ENCODE measurements at regions not wholly inside any gene's neighbourhood (a gene's known extent, or its start where the extent isn't known, plus 50 kb on each side); places are given as distances from the start of the nearest gene placed in this dataset.

DNA sequence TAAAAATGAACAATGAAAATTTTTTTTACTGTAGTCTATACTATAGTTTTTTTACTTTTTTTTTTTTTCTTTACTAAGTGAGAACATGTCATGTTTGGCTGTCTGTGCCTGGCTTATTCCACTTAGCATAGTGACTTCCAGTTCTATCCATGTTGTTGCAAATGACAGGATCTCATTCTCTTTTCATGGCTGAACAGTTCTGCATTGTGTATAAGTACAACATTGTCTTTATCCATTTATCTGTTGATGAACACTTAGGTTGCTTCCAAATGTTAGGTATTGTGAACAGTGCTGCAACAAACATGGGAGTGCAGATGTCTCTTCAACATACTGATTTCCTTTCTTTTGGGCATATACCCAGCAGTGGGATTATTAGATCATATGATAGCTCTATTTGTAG is 88.1 kb upstream of the CCDC90B start:
- TF ChIP-seq, protein P1, sequence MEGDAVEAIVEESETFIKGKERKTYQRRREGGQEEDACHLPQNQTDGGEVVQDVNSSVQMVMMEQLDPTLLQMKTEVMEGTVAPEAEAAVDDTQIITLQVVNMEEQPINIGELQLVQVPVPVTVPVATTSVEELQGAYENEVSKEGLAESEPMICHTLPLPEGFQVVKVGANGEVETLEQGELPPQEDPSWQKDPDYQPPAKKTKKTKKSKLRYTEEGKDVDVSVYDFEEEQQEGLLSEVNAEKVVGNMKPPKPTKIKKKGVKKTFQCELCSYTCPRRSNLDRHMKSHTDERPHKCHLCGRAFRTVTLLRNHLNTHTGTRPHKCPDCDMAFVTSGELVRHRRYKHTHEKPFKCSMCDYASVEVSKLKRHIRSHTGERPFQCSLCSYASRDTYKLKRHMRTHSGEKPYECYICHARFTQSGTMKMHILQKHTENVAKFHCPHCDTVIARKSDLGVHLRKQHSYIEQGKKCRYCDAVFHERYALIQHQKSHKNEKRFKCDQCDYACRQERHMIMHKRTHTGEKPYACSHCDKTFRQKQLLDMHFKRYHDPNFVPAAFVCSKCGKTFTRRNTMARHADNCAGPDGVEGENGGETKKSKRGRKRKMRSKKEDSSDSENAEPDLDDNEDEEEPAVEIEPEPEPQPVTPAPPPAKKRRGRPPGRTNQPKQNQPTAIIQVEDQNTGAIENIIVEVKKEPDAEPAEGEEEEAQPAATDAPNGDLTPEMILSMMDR (IDR thresholded peaks at IDR 0.05; ENCODE audit: poor library complexity, severe bottlenecking), result no peak
- TF ChIP-seq POLR2AphosphoS5 (IDR thresholded peaks at IDR 0.05), result peak; percentile 34
- TF ChIP-seq EZH2 (IDR thresholded peaks at IDR 0.05; ENCODE audit: borderline replicate concordance, insufficient read depth, low read length, poor library complexity, severe bottlenecking), result no peak
- peak; percentile 31 for TF ChIP-seq EP300 (conservative IDR thresholded peaks at IDR 0.05; ENCODE audit: poor library complexity, severe bottlenecking)
- TF ChIP-seq, protein P2, sequence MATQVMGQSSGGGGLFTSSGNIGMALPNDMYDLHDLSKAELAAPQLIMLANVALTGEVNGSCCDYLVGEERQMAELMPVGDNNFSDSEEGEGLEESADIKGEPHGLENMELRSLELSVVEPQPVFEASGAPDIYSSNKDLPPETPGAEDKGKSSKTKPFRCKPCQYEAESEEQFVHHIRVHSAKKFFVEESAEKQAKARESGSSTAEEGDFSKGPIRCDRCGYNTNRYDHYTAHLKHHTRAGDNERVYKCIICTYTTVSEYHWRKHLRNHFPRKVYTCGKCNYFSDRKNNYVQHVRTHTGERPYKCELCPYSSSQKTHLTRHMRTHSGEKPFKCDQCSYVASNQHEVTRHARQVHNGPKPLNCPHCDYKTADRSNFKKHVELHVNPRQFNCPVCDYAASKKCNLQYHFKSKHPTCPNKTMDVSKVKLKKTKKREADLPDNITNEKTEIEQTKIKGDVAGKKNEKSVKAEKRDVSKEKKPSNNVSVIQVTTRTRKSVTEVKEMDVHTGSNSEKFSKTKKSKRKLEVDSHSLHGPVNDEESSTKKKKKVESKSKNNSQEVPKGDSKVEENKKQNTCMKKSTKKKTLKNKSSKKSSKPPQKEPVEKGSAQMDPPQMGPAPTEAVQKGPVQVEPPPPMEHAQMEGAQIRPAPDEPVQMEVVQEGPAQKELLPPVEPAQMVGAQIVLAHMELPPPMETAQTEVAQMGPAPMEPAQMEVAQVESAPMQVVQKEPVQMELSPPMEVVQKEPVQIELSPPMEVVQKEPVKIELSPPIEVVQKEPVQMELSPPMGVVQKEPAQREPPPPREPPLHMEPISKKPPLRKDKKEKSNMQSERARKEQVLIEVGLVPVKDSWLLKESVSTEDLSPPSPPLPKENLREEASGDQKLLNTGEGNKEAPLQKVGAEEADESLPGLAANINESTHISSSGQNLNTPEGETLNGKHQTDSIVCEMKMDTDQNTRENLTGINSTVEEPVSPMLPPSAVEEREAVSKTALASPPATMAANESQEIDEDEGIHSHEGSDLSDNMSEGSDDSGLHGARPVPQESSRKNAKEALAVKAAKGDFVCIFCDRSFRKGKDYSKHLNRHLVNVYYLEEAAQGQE (IDR thresholded peaks at IDR 0.05; ENCODE audit: borderline replicate concordance), result no peak
- no peak for TF ChIP-seq TAF1 (IDR thresholded peaks at IDR 0.05; ENCODE audit: low read depth)
- no peak for TF ChIP-seq SMC3 (conservative IDR thresholded peaks at IDR 0.05; ENCODE audit: poor library complexity)
